ENCODE measurements at regions not wholly inside any gene's neighbourhood (a gene's known extent, or its start where the extent isn't known, plus 50 kb on each side); places are given as distances from the start of the nearest gene placed in this dataset.

- Histone ChIP-seq H3K4me3 (no peak overlapping the region), H3K9me3 (no peaks in the 10 kb centered on the region), H3K27ac (no peak overlapping the region), H3K27me3 (no peaks in the 10 kb centered on the region), H3K36me3 (no peaks in the 10 kb centered on the region), H3K4me1 (no peaks in the 10 kb centered on the region)
- TF ChIP-seq POLR2A (IDR thresholded peaks at IDR 0.05) (no peak), CTCF (IDR thresholded peaks at IDR 0.05) (no peak)
- DNase-seq: no peak
These were observed 349.4 kb downstream of the CNTN3 start for GRCh38 chr3:74265069-74265468.

GRCh38 chr3:74263031-74263430, 351.4 kb downstream of the CNTN3 start:
- Histone ChIP-seq H3K27me3 (no peaks in the 10 kb centered on the region), H3K9me3 (no peaks in the 10 kb centered on the region), H3K4me3 (no peak overlapping the region), H3K4me1 (no peaks in the 10 kb centered on the region), H3K27ac (no peak overlapping the region), H3K36me3 (no peaks in the 10 kb centered on the region)
- no peak for DNase-seq
- no peak for TF ChIP-seq CTCF (IDR thresholded peaks at IDR 0.05)
- no peak for TF ChIP-seq POLR2A (IDR thresholded peaks at IDR 0.05)

GRCh38 chr3:74233091-74233490, 381.4 kb downstream of the CNTN3 start:
- Histone ChIP-seq H3K27ac (no peak overlapping the region), H3K4me3 (no peak overlapping the region), H3K27me3 (no peaks in the 10 kb centered on the region), H3K36me3 (no peaks in the 10 kb centered on the region), H3K9me3 (no peaks in the 10 kb centered on the region), H3K4me1 (no peaks in the 10 kb centered on the region)
- no peak for TF ChIP-seq CTCF (IDR thresholded peaks at IDR 0.05)
- no peak for TF ChIP-seq POLR2A (IDR thresholded peaks at IDR 0.05)
- no peak for DNase-seq

GRCh38 chr3:74217467-74217866, 397.0 kb downstream of the CNTN3 start:
- Histone ChIP-seq H3K27me3 (no peaks in the 10 kb centered on the region), H3K4me3 (no peak overlapping the region), H3K9me3 (no peaks in the 10 kb centered on the region), H3K36me3 (no peaks in the 10 kb centered on the region), H3K27ac (no peak overlapping the region), H3K4me1 (no peaks in the 10 kb centered on the region)
- TF ChIP-seq CTCF (IDR thresholded peaks at IDR 0.05): no peak
- no peak for TF ChIP-seq POLR2A (IDR thresholded peaks at IDR 0.05)
- no peak for DNase-seq

- DNase-seq: no peak
- no peaks in the 10 kb centered on the region for H3K27me3 ChIP-seq
- no peak for TF ChIP-seq POLR2A (IDR thresholded peaks at IDR 0.05)
- no peak for TF ChIP-seq CTCF (IDR thresholded peaks at IDR 0.05)
These were observed 400.2 kb downstream of the CNTN3 start for GRCh38 chr3:74214286-74214685.

GRCh38 chr3:74210739-74211138, 403.7 kb downstream of the CNTN3 start:
- Histone ChIP-seq H3K9me3 (no peaks in the 10 kb centered on the region), H3K4me1 (no peaks in the 10 kb centered on the region), H3K27ac (no peak overlapping the region), H3K36me3 (no peaks in the 10 kb centered on the region), H3K4me3 (no peak overlapping the region), H3K27me3 (no peaks in the 10 kb centered on the region)
- no peak for TF ChIP-seq POLR2A (IDR thresholded peaks at IDR 0.05)
- TF ChIP-seq CTCF (IDR thresholded peaks at IDR 0.05): no peak
- DNase-seq: no peak

More at GRCh38 chr3:74214286-74214685, 400.2 kb downstream of the CNTN3 start:
- H3K27ac ChIP-seq: no peak overlapping the region
- H3K9me3 ChIP-seq: no peaks in the 10 kb centered on the region
- H3K36me3 ChIP-seq: no peaks in the 10 kb centered on the region
- no peaks in the 10 kb centered on the region for H3K4me1 ChIP-seq
- H3K4me3 ChIP-seq: no peak overlapping the region

Measured in Peyer's patch (tissue), 4 donors.